ENCODE measurements at regions not wholly inside any gene's neighbourhood (a gene's known extent, or its start where the extent isn't known, plus 50 kb on each side); places are given as distances from the start of the nearest gene placed in this dataset.

DNA sequence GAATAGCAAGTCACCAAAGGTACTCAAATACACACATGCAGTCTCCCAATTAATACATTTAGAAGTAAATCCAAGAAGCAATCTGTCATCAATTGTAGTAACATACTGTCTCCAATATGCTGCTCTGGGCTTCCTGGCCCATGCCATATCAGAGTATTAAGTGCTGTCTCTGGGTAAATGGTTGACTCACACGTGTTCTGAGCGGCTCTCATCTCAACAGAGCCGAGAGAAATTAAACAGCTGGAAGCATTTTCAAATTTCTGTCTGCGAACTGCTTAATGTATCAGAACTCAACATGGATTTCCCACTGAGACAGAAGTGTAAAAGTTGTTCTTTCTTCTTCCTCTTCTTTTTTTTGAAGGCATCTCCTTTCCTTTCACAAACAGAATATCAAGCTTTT, 247.3 kb upstream of the TAS2R1 start:
- DNase-seq (ENCODE audit: unreplicated experiment) = no peak
- H3K9me3 Mint-ChIP-seq (ENCODE audit: unreplicated experiment) = no peaks in the 10 kb centered on the region
- TF ChIP-seq, protein P1, sequence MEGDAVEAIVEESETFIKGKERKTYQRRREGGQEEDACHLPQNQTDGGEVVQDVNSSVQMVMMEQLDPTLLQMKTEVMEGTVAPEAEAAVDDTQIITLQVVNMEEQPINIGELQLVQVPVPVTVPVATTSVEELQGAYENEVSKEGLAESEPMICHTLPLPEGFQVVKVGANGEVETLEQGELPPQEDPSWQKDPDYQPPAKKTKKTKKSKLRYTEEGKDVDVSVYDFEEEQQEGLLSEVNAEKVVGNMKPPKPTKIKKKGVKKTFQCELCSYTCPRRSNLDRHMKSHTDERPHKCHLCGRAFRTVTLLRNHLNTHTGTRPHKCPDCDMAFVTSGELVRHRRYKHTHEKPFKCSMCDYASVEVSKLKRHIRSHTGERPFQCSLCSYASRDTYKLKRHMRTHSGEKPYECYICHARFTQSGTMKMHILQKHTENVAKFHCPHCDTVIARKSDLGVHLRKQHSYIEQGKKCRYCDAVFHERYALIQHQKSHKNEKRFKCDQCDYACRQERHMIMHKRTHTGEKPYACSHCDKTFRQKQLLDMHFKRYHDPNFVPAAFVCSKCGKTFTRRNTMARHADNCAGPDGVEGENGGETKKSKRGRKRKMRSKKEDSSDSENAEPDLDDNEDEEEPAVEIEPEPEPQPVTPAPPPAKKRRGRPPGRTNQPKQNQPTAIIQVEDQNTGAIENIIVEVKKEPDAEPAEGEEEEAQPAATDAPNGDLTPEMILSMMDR (IDR thresholded peaks at IDR 0.05; ENCODE audit: unreplicated experiment) = no peak
- no TSS peak for BruUV-seq (replicated peaks)
- no peak overlapping the region for H3K4me3 Mint-ChIP-seq (ENCODE audit: unreplicated experiment)
- CTCF ChIA-PET = no interaction called here
- no peak overlapping the region for H3K27ac Mint-ChIP-seq (ENCODE audit: low read depth, unreplicated experiment)
- no peaks in the 10 kb centered on the region for H3K27me3 Mint-ChIP-seq (ENCODE audit: insufficient read depth, unreplicated experiment)
- no peaks in the 10 kb centered on the region for H3K36me3 Mint-ChIP-seq (ENCODE audit: insufficient read depth, unreplicated experiment)
- no peaks in the 10 kb centered on the region for H3K4me1 Mint-ChIP-seq (ENCODE audit: insufficient read depth, unreplicated experiment)
- intact Hi-C loops (cut with micrococcal nuclease) = no loop called here
- POLR2A ChIA-PET = no interaction called here

DNA sequence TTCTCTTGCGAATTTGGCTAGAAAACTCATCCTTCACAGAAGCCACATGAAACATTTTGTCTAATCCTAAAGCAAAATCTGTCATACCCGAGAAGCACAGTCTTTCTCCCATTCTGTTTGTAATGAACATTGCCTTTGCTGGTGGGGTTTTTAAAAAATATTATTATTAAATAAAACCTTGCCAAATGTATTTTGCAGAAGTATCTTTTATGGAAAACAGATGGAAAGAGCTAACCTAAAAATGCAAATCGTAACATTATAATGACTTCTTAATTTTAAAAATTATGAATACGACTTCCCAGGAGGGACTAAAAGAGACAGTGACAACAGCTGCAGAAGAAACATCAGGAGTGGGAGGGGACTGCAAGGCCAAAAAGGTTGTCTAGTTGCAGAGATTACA, 246.3 kb upstream of the TAS2R1 start:
- no peaks in the 10 kb centered on the region for H3K36me3 Mint-ChIP-seq (ENCODE audit: insufficient read depth, unreplicated experiment)
- no peak for DNase-seq (ENCODE audit: unreplicated experiment)
- no TSS peak for BruUV-seq (replicated peaks)
- CTCF ChIA-PET = interaction anchor here (0.7 kb wide), 1 partner anchor 22 kb away, joined by 4 read pairs; no protein-coding TSS in a partner anchor
- TF ChIP-seq, protein P1 (IDR thresholded peaks at IDR 0.05; ENCODE audit: unreplicated experiment) = no peak
- no peaks in the 10 kb centered on the region for H3K4me1 Mint-ChIP-seq (ENCODE audit: insufficient read depth, unreplicated experiment)
- H3K27ac Mint-ChIP-seq (ENCODE audit: low read depth, unreplicated experiment) = no peak overlapping the region
- H3K9me3 Mint-ChIP-seq (ENCODE audit: unreplicated experiment) = no peaks in the 10 kb centered on the region
- POLR2A ChIA-PET = no interaction called here
- no peaks in the 10 kb centered on the region for H3K27me3 Mint-ChIP-seq (ENCODE audit: insufficient read depth, unreplicated experiment)
- intact Hi-C loops (cut with micrococcal nuclease) = no loop called here
- H3K4me3 Mint-ChIP-seq (ENCODE audit: unreplicated experiment) = no peak overlapping the region

DNA sequence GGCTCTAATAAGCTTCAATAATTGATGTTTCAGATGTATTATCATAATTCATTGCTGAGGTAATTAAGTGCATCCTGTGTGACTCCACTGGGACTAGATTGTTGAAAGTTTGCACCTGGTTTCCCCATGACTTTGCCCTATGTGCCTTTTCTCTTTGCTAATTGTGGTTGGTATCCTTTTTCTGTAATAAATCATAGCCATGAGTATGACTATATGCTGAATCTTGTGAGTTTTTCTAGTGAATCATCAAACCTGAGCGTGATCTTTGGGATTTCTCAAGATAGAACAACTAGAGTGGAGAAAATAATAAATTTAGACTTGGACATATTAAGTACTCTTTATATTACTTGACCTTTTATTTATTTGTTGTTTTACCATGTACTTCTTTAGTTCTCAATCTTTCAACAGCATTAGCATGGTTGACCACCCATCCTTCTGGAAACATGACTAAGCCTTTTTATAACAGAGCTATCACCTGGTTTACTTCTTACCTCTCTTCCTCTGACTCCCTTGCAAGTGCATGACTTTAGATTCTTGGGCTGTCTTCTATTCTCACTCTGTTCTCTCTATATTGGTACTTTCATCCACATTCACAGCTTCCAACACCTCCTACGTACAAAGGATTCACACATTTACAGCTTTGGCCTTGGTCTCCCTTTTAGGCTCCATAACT, 239.6 kb upstream of the TAS2R1 start:
- TF ChIP-seq, protein P1 (IDR thresholded peaks at IDR 0.05; ENCODE audit: unreplicated experiment) = no peak
- Mint-ChIP-seq H3K9me3 (ENCODE audit: unreplicated experiment) (peaks cover 25% of the 10 kb centered on the region), H3K36me3 (ENCODE audit: insufficient read depth, unreplicated experiment) (peaks cover 6% of the 10 kb centered on the region), H3K4me3 (ENCODE audit: unreplicated experiment) (no peak overlapping the region), H3K4me1 (ENCODE audit: insufficient read depth, unreplicated experiment) (peaks cover 16% of the 10 kb centered on the region), H3K27me3 (ENCODE audit: insufficient read depth, unreplicated experiment) (no peaks in the 10 kb centered on the region), H3K27ac (ENCODE audit: low read depth, unreplicated experiment) (no peak overlapping the region)
- intact Hi-C loops (cut with micrococcal nuclease) = no loop called here
- ChIA-PET POLR2A (interaction anchor here (0.7 kb wide), 1 partner anchor 349 kb away, joined by 4 read pairs; no protein-coding TSS in a partner anchor), CTCF (interaction anchor here (0.5 to 0.7 kb wide), 2 partner anchors 19 to 580 kb away, joined by 3 read pairs; no protein-coding TSS in a partner anchor)
- DNase-seq (ENCODE audit: unreplicated experiment) = peak; percentile 42
- BruUV-seq (replicated peaks) = no TSS peak

DNA sequence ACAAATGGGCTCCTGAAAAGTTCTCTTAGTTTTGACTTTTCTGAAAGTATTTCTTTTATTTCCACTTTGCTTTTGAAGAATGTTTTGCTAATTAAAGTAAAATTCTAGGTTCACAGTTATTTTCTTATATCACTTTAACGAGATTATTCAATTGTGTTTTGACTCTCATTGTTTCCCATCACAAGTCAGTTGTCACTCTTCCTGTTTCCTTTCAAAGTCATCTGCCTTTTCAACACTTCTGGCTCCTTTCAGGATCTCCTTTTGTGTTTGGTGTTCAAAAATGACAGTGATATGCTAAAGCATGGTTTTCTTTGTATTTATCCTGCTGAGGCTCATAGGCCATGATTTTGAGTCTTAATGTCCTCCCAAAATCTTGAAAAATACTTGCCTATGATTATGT, 235.4 kb upstream of the TAS2R1 start:
- H3K27me3 Mint-ChIP-seq (ENCODE audit: insufficient read depth, unreplicated experiment) = no peaks in the 10 kb centered on the region
- BruUV-seq (replicated peaks) = no TSS peak
- ChIA-PET CTCF (no interaction called here), POLR2A (no interaction called here)
- no peak overlapping the region for H3K4me3 Mint-ChIP-seq (ENCODE audit: unreplicated experiment)
- H3K4me1 Mint-ChIP-seq (ENCODE audit: insufficient read depth, unreplicated experiment) = peaks cover 16% of the 10 kb centered on the region
- H3K36me3 Mint-ChIP-seq (ENCODE audit: insufficient read depth, unreplicated experiment) = peaks cover 6% of the 10 kb centered on the region
- DNase-seq (ENCODE audit: unreplicated experiment) = no peak
- intact Hi-C loops (cut with micrococcal nuclease) = no loop called here
- TF ChIP-seq, protein P1 (IDR thresholded peaks at IDR 0.05; ENCODE audit: unreplicated experiment) = no peak
- H3K27ac Mint-ChIP-seq (ENCODE audit: low read depth, unreplicated experiment) = no peak overlapping the region
- peaks cover 28% of the 10 kb centered on the region for H3K9me3 Mint-ChIP-seq (ENCODE audit: unreplicated experiment)

Measured in MCF 10A (cell line).